NCI-H774 (cell line): ENCODE measurements at regions not wholly inside any gene's neighbourhood (a gene's known extent, or its start where the extent isn't known, plus 50 kb on each side); places are given as distances from the start of the nearest gene placed in this dataset.
"Not testable (repeated sequence)": the region's sequence is repeated elsewhere in the genome, so short reads cannot be mapped to it uniquely, and the experiment has no call there.

Experiments
- DNase-seq: peaks from one replicate; lab custom pipeline; 2025; lab: John Stamatoyannopoulos, UW

GRCh38 chr13:65825039-65825438 is 1405.1 kb downstream of the PCDH9 start:
- DNase-seq: no peak

GRCh38 chr13:65808061-65808460 is 1422.1 kb downstream of the PCDH9 start:
- no peak for DNase-seq

- no peak for DNase-seq
These were observed 1426.4 kb downstream of the PCDH9 start for GRCh38 chr13:65803530-65804392.

GRCh38 chr13:65789815-65790214 is 1440.3 kb downstream of the PCDH9 start:
- no peak for DNase-seq

GRCh38 chr13:65787082-65787481 is 1443.1 kb downstream of the PCDH9 start:
- DNase-seq: no peak

- DNase-seq: no peak
These were observed 1445.9 kb downstream of the PCDH9 start for GRCh38 chr13:65784088-65784816.

- no peak for DNase-seq
These were observed 1446.8 kb downstream of the PCDH9 start for GRCh38 chr13:65783383-65783782.

GRCh38 chr13:65771704-65772313 is 1458.3 kb downstream of the PCDH9 start:
- DNase-seq: not testable (repeated sequence)

GRCh38 chr13:65768545-65768944 is 1461.6 kb downstream of the PCDH9 start:
- DNase-seq: no peak

- DNase-seq: no peak
These were observed 1466.3 kb downstream of the PCDH9 start for GRCh38 chr13:65763811-65764210.

GRCh38 chr13:65762012-65762411 is 1468.1 kb downstream of the PCDH9 start:
- DNase-seq: no peak

GRCh38 chr13:65756071-65756671 is 1474.0 kb downstream of the PCDH9 start:
- no peak for DNase-seq

- DNase-seq: no peak
These were observed 1481.9 kb downstream of the PCDH9 start for GRCh38 chr13:65748227-65748626.

GRCh38 chr13:65746406-65746921 is 1483.7 kb downstream of the PCDH9 start:
- DNase-seq: no peak

- no peak for DNase-seq
These were observed 1485.3 kb downstream of the PCDH9 start for GRCh38 chr13:65744836-65745235.

- DNase-seq: no peak
These were observed 1497.0 kb downstream of the PCDH9 start for GRCh38 chr13:65733110-65733509.

GRCh38 chr13:65727070-65727469 is 1503.1 kb downstream of the PCDH9 start:
- DNase-seq: no peak

GRCh38 chr13:65725006-65725405 is 1505.1 kb downstream of the PCDH9 start:
- no peak for DNase-seq

GRCh38 chr13:65724226-65724625 is 1505.9 kb downstream of the PCDH9 start:
- DNase-seq: no peak

GRCh38 chr13:65722506-65722905 is 1507.6 kb downstream of the PCDH9 start:
- DNase-seq: no peak

GRCh38 chr13:65719831-65720230 is 1510.3 kb downstream of the PCDH9 start:
- no peak for DNase-seq

GRCh38 chr13:65710514-65710913 is 1519.6 kb downstream of the PCDH9 start:
- DNase-seq: no peak
